K562 (cell line): ENCODE measurements at regions not wholly inside any gene's neighbourhood (a gene's known extent, or its start where the extent isn't known, plus 50 kb on each side); places are given as distances from the start of the nearest gene placed in this dataset.

Source experiments
- ATAC-seq: fragments of 200-7000 bp; cut with Tn5 transposase; 3 replicates; pipeline ENCODE4 v1.9.1; 2020; ENCODE audit warnings: moderate library complexity
- BruUV-seq: library from RNA; stranded (reverse); fragments of 400-500 nt; replicated peaks from 2 replicates; lab custom pipeline; 2021; lab: Mats Ljungman, UMichigan
- CTCF ChIA-PET: fragments of 300-600 bp; formaldehyde crosslinking; extraction: SDS; loops from one replicate; lab custom pipeline; 2021; ENCODE audit warnings: low intra/inter-chr PET ratio; lab: Yijun Ruan, JAX
- POLR2A ChIA-PET: fragments of 300-600, 350-650 bp; sonication (Branson Sonifier 250); formaldehyde crosslinking; extraction: SDS; loops from one replicate; lab custom pipeline; 2021; ENCODE audit warnings: antibody characterized with exemption, inconsistent platforms; lab: Yijun Ruan, JAX
- DNase-seq, 4 experiments: peaks; one replicate each; pipeline versions ENCODE4 v3.0.0 to v3.0.0-alpha.2; 2011 to 2018; ENCODE audit warnings: low spot score in 3 of 4, mixed read lengths in 3 of 4; ENCODE audit errors: extremely low read depth in 1 of 4
- FAIRE-seq: peaks from 2 replicates; lab custom pipeline; 2011; peaks lifted over from hg19 to GRCh38; lab: Jason Lieb, UNC
- H2AFZ ChIP-seq: 2 replicates; pipeline ENCODE4 v1.6.0; 2011; ENCODE audit warnings: low read depth, low read length, control low read depth, inconsistent platforms
- H3K27ac ChIP-seq: fragments of 200-600 bp; 3 replicates; pipeline ENCODE4 v1.8.0; 2011; ENCODE audit warnings: low read depth, mild to moderate bottlenecking, control low read depth, inconsistent platforms, low read length, moderate library complexity, mixed read lengths; ENCODE audit errors: extremely low read depth
- H3K27me3 ChIP-seq, 2 experiments: fragments of 300-600 bp in 1 of 2; 2 replicates in 1 of 2; 3 replicates in 1 of 2; pipeline versions ENCODE4 v1.6.0 to v1.8.0; 2011; ENCODE audit warnings: inconsistent platforms in 2 of 2, low read length in 2 of 2, mild to moderate bottlenecking in 1 of 2, mixed read lengths in 1 of 2, moderate library complexity in 1 of 2; ENCODE audit not compliant: control insufficient read depth in 2 of 2, insufficient read depth in 2 of 2
- H3K36me3 ChIP-seq: fragments of 300-600 bp; 3 replicates; pipeline ENCODE4 v1.8.0; 2011; ENCODE audit warnings: mild to moderate bottlenecking, low read length, inconsistent platforms; ENCODE audit not compliant: control insufficient read depth, insufficient read depth
- H3K4me1 ChIP-seq, 2 experiments: fragments of 200-600 bp in 1 of 2; replicated peaks in 1 of 2; 2 replicates in 1 of 2; 3 replicates in 1 of 2; pipeline versions ENCODE4 v1.5.1 to v1.8.0; 2011; ENCODE audit warnings: inconsistent platforms in 2 of 2, low read length in 2 of 2, mild to moderate bottlenecking in 1 of 2, mixed read lengths in 1 of 2, moderate library complexity in 1 of 2; ENCODE audit not compliant: control insufficient read depth in 2 of 2, insufficient read depth in 2 of 2
- H3K4me2 ChIP-seq: 2 replicates; pipeline ENCODE4 v1.6.1; 2011; ENCODE audit warnings: low read length, control low read depth, inconsistent platforms, mixed read lengths; ENCODE audit not compliant: insufficient read depth
- H3K4me3 ChIP-seq: fragments of 200-600 bp; sonication (generic), shearing (Covaris generic); 2 replicates; pipeline ENCODE4 v1.5.1; 2016; ENCODE audit warnings: control low read depth, inconsistent platforms
- H3K79me2 ChIP-seq: fragments of 200-600 bp; 3 replicates; pipeline ENCODE4 v1.8.0; 2011; ENCODE audit warnings: low read length, inconsistent platforms; ENCODE audit not compliant: control insufficient read depth, insufficient read depth
- H3K9ac ChIP-seq, 2 experiments: 2 replicates each; pipeline versions ENCODE4 v1.6.0 to v1.6.1; 2011; ENCODE audit warnings: low read depth in 2 of 2, low read length in 2 of 2, control low read depth in 1 of 2, inconsistent platforms in 1 of 2, mild to moderate bottlenecking in 1 of 2, mixed read lengths in 1 of 2; ENCODE audit not compliant: insufficient read depth in 1 of 2
- H3K9me1 ChIP-seq: one replicate; pipeline ENCODE4 v1.6.0; 2011; ENCODE audit warnings: inconsistent platforms, mild to moderate bottlenecking, low read length, moderate library complexity; ENCODE audit not compliant: control insufficient read depth, insufficient read depth
- H3K9me3 ChIP-seq: replicated peaks from 2 replicates; pipeline ENCODE4 v1.5.1; 2011; ENCODE audit warnings: low read depth, low read length, inconsistent platforms; ENCODE audit not compliant: control insufficient read depth, insufficient read depth
- H4K20me1 ChIP-seq: replicated peaks from 2 replicates; pipeline ENCODE4 v1.6.1; 2011; ENCODE audit warnings: low read length, inconsistent platforms, mixed read lengths; ENCODE audit not compliant: control insufficient read depth, insufficient read depth
- CBFA2T3 ChIP-seq: fragments of 450-650 bp; IDR thresholded peaks from 2 replicates; pipeline ENCODE4 v1.6.1; 2017
- CREB1 ChIP-seq, 2 experiments: sonication (generic) in 1 of 2; formaldehyde crosslinking in 1 of 2; IDR thresholded peaks; 2 replicates each; pipeline versions ENCODE4 v1.6.1 to v1.8.0; 2012 to 2022; ENCODE audit warnings: inconsistent platforms in 1 of 2, mild to moderate bottlenecking in 1 of 2, missing genetic modification reagents in 1 of 2, moderate library complexity in 1 of 2
- ZNF24 ChIP-seq: fragments of 450-650 bp; IDR thresholded peaks from 2 replicates; pipeline ENCODE4 v1.6.1; 2016
- WGBS: fragments of 100-300 bp; shearing (Covaris generic); methylation state at CpG from one replicate; pipeline ENCODE4 v1.1.6; 2016; ENCODE audit warnings: low coverage, mixed read lengths; ENCODE audit not compliant: insufficient coverage; ENCODE audit errors: missing lambda C conversion rate; 5-methylcytosine and 5-hydroxymethylcytosine counted together
- in situ Hi-C: fragments of 300-500 bp; cut with MboI; formaldehyde crosslinking; loops from 4 replicates; pipeline ENCODE4 v1.15.0; 2018; ENCODE audit warnings: inconsistent platforms, mixed read lengths
- intact Hi-C: fragments of 100-400 bp; cut with micrococcal nuclease; formaldehyde crosslinking; loops from 2 replicates; pipeline ENCODE4 v1.14.2; 2022
- TF ChIP-seq, protein P1 (sequence below), 3 experiments: IDR thresholded peaks in 2 of 3; conservative IDR thresholded peaks in 1 of 3; 2 replicates each; pipeline ENCODE4 v1.5.1; 2011 to 2012; ENCODE audit warnings: low read length in 3 of 3, mild to moderate bottlenecking in 3 of 3, control low read depth in 2 of 3, improper control_type of control experiment in 1 of 3, inconsistent platforms in 1 of 3, low read depth in 1 of 3, mixed read lengths in 1 of 3, moderate library complexity in 1 of 3; ENCODE audit not compliant: insufficient read depth in 2 of 3

DNA sequence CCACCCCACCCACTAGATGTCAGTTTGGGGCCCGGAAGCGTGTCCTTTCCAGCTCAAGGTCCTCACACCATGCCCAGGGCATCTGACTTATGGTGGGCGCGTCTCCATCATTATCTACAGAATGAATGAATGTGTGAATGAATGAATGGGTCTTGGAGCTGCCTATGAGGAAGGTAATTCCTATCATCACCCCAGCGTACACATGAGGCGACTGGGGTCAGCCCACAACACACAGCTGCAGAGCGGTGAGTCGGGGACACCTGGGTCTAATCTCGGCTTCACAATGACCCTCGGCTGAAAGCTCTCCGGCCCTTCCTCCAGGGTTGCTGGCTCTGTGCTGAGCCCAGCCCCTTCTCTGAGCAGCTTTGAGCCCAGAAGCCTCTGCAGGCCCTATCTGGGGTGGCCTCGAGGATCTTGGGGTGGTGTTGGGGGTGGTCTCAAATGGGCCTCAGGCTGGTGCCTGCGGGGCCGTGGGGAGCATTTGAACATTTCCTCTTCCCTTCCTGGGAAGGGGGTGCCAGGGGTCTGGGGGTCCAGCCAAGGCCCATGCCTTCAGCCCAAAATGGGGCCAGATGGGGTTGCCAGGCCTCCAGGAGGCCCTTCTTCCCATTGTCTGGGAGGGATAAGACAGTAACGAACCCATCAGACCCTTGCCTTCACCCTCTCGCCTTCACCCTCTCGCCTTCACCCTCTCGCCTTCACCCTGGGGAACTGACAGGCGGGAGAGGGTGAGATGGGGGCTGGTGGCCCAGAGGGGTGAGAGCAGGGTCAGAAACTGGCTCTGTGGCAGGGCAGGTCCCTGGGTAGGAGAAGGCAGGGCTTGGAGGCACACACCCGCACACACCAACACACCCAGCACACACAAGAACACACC is 82.4 kb downstream of the MYEOV start:
- Histone ChIP-seq H3K79me2 (peaks cover under 1% of the 10 kb centered on the region; the same call in 1 of the 3 replicates), H2AFZ (no peak overlapping the region), H3K4me3 (no peak overlapping the region), H3K27ac (no peak overlapping the region), H3K9ac (peak overlapping the region in 1 of 2 experiments; percentile 74; a peak in 2 of 4 replicates), H3K27me3 (no peaks in the 10 kb centered on the region), H4K20me1 (no peaks in the 10 kb centered on the region), H3K4me2 (no peak overlapping the region), H3K9me3 (no peaks in the 10 kb centered on the region), H3K36me3 (0 out of 3 replicates have a peak, but pooled peaks cover 2% of the 10 kb centered on the region), H3K4me1 (peaks cover 10 to 62% of the 10 kb centered on the region in 2 experiments; a peak in 4 of 5 replicates)
- FAIRE-seq (no peak), ATAC-seq (no peak), DNase-seq (no peak)
- intact Hi-C loops, result no loop called here
- CTCF ChIA-PET, result no interaction called here
- POLR2A ChIA-PET, result interaction anchor here (1.2 kb wide), 1 partner anchor 9 kb away, joined by 6 read pairs; no protein-coding TSS in a partner anchor
- no TSS peak for BruUV-seq
- in situ Hi-C loops, result no loop called here
- WGBS, result 79% methylated on average over 20 of the region's 20 CpGs
- TF ChIP-seq CBFA2T3, result 0 out of 2 replicates have a peak, but pooled peaks have one; percentile 16
- peak; percentile 89 for TF ChIP-seq ZNF24
- TF ChIP-seq CREB1 (IDR thresholded peaks at IDR 0.05), result no peak
- no peak for TF ChIP-seq CREB1 (CRISPR knock-in tag; IDR thresholded peaks at IDR 0.05)
- TF ChIP-seq, protein P1, sequence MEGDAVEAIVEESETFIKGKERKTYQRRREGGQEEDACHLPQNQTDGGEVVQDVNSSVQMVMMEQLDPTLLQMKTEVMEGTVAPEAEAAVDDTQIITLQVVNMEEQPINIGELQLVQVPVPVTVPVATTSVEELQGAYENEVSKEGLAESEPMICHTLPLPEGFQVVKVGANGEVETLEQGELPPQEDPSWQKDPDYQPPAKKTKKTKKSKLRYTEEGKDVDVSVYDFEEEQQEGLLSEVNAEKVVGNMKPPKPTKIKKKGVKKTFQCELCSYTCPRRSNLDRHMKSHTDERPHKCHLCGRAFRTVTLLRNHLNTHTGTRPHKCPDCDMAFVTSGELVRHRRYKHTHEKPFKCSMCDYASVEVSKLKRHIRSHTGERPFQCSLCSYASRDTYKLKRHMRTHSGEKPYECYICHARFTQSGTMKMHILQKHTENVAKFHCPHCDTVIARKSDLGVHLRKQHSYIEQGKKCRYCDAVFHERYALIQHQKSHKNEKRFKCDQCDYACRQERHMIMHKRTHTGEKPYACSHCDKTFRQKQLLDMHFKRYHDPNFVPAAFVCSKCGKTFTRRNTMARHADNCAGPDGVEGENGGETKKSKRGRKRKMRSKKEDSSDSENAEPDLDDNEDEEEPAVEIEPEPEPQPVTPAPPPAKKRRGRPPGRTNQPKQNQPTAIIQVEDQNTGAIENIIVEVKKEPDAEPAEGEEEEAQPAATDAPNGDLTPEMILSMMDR (IDR thresholded peaks at IDR 0.05 in 2 of 3, conservative IDR thresholded peaks at IDR 0.05 in 1 of 3; ENCODE audit: insufficient read depth in 2 of 3, low read depth in 1 of 3, low read length in 3 of 3), result peak in 1 of 3 experiments; percentile 9; a peak in 1 of 6 replicates
- TF ChIP-seq, all 486 proteins: peak for 3
- no peaks in the 10 kb centered on the region for H3K9me1 ChIP-seq
